Effector CD8-positive, alpha-beta T cell (primary cell): ENCODE measurements at regions not wholly inside any gene's neighbourhood (a gene's known extent, or its start where the extent isn't known, plus 50 kb on each side); places are given as distances from the start of the nearest gene placed in this dataset.
"Not testable (repeated sequence)": the region's sequence is repeated elsewhere in the genome, so short reads cannot be mapped to it uniquely, and the experiment has no call there.

Experiments
- DNase-seq: peaks from one replicate; lab custom pipeline; 2025; lab: John Stamatoyannopoulos, UW

DNA sequence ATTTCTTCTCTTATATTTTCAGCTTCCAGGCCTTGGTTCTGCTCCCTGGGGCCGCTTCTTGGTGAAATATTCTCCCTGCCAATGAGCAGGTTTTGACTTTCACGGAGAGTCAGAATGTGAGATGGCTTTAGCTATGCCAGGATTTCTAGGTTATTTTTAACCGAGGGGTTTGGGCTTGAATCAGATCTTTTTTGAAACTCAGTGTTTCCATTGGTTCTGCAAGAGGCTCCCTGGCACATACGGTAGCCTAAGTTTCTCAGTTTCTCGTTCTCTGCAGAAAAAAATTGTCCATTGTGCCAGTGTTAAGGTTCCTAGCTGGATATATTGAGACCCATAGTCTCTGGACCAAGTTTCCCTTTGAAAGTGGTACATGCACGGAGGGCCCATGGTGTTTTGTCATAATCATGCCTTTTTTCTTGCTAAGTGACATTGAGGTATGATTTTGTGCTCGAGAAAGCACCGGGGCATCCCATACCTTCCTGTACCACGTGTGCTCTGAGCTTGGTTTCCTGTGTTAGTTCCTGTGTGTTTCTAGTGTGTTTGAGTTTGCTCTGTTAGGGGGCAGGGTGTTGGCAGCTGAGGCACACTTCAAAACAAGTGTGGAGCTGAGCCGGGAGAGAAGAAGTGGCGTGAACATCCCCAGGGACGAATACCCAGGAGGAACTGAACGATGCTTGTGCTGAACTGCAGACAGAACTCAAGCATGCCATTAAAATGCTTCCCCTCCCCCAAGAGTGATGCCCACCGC, 127.2 kb downstream of the HS3ST3B1 start:
- DNase-seq = peak; percentile 7

GRCh38 chr17:14423156-14423555, 122.3 kb downstream of the HS3ST3B1 start:
- DNase-seq = not testable (repeated sequence)

DNA sequence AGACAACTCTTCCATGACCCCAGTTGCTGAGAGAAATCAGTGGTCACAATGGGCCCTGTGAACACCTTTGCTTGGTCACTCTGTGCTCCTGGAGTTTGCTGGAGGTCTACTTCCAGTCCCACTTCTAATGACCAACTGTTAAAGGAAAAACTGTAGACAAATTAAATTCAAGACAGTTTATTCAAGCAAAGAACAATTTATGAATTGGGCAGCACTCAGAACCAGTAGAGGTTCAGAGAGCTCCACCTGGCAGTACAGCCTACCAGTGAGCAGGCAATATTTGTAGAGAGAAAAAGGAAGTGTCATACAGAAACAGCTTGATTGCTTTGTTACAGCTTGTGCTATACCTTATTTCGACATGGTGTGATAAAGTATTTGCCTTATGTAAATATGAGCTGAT, 116.5 kb downstream of the HS3ST3B1 start:
- DNase-seq = no peak

- no peak for DNase-seq
Observed at GRCh38 chr17:14409292-14409691, 108.4 kb downstream of the HS3ST3B1 start.

- DNase-seq = no peak
Observed at GRCh38 chr17:14407541-14407940, 106.7 kb downstream of the HS3ST3B1 start.

DNA sequence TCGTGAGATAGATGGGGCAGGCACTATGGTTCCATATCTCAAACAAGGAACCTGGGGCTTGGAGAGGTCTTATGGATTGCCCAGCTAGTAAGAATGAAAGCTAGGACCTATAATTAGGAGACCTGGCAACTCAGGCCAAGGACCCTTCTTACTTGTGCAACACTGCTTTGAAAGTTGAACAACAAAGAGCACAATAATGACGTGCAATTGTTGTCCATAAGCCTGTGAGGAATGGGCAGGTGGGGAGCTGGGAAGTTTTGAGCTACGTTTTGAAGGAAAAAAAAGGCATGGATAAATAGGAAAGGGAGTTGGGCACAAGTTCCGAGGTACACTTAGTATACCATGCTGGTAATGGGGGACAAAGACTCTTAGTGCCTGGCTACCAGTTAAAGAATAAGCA, 104.3 kb downstream of the HS3ST3B1 start:
- no peak for DNase-seq
